HG03139 (cell line): ENCODE measurements at regions not wholly inside any gene's neighbourhood (a gene's known extent, or its start where the extent isn't known, plus 50 kb on each side); places are given as distances from the start of the nearest gene placed in this dataset.

Experiments used
- ATAC-seq: cut with Tn5 transposase; IDR thresholded peaks from one replicate; pipeline ENCODE4 v1.9.1; 2021; ENCODE audit not compliant: unreplicated experiment

GRCh38 chr10:4501306-4501705 lies 324.7 kb upstream of the AKR1E2 start:
- ATAC-seq, result no peak

- ATAC-seq, result no peak
Measured at GRCh38 chr10:4498711-4499251, 327.2 kb upstream of the AKR1E2 start.

GRCh38 chr10:4494551-4494950 lies 331.5 kb upstream of the AKR1E2 start:
- ATAC-seq, result no peak

GRCh38 chr10:4492202-4492601 lies 333.8 kb upstream of the AKR1E2 start:
- ATAC-seq, result no peak

GRCh38 chr10:4488904-4489303 lies 337.1 kb upstream of the AKR1E2 start:
- no peak for ATAC-seq

- ATAC-seq, result no peak
Measured at GRCh38 chr10:4485636-4486035, 340.4 kb upstream of the AKR1E2 start.

GRCh38 chr10:4483811-4484210 lies 342.2 kb upstream of the AKR1E2 start:
- no peak for ATAC-seq

- ATAC-seq, result no peak
Measured at GRCh38 chr10:4482659-4483058, 343.3 kb upstream of the AKR1E2 start.

- ATAC-seq, result no peak
Measured at GRCh38 chr10:4481192-4481591, 344.8 kb upstream of the AKR1E2 start.

- ATAC-seq, result no peak
Measured at GRCh38 chr10:4479342-4479741, 346.7 kb upstream of the AKR1E2 start.

GRCh38 chr10:4477664-4478063 lies 348.3 kb upstream of the AKR1E2 start:
- no peak for ATAC-seq

- ATAC-seq, result no peak
Measured at GRCh38 chr10:4475827-4476490, 350.0 kb upstream of the AKR1E2 start.

- no peak for ATAC-seq
Measured at GRCh38 chr10:4474829-4475228, 351.2 kb upstream of the AKR1E2 start.

GRCh38 chr10:4473977-4474376 lies 352.0 kb upstream of the AKR1E2 start:
- ATAC-seq, result no peak

- no peak for ATAC-seq
Measured at GRCh38 chr10:4472190-4472904, 353.7 kb upstream of the AKR1E2 start.

GRCh38 chr10:4470231-4470835 lies 355.7 kb upstream of the AKR1E2 start:
- ATAC-seq, result no peak

GRCh38 chr10:4467481-4467880 lies 358.5 kb upstream of the AKR1E2 start:
- ATAC-seq, result no peak

- no peak for ATAC-seq
Measured at GRCh38 chr10:4460267-4460666, 365.7 kb upstream of the AKR1E2 start.

- ATAC-seq, result no peak
Measured at GRCh38 chr10:4459531-4459930, 366.5 kb upstream of the AKR1E2 start.

GRCh38 chr10:4457597-4457996 lies 368.4 kb upstream of the AKR1E2 start:
- ATAC-seq, result no peak

GRCh38 chr10:4456776-4457175 lies 369.2 kb upstream of the AKR1E2 start:
- no peak for ATAC-seq

- no peak for ATAC-seq
Measured at GRCh38 chr10:4456279-4456678, 369.7 kb upstream of the AKR1E2 start.
